WERI-Rb-1 (cell line): ENCODE measurements at regions not wholly inside any gene's neighbourhood (a gene's known extent, or its start where the extent isn't known, plus 50 kb on each side); places are given as distances from the start of the nearest gene placed in this dataset.

ENCODE experiments used
- DNase-seq: peaks from one replicate; pipeline ENCODE4 v3.0.0-alpha.2; 2020
- H3K27ac ChIP-seq: fragments of 250-450 bp; sonication (Bioruptor Pico); 2 replicates; pipeline ENCODE4 v1.5.1; 2020; ENCODE audit warnings: mild to moderate bottlenecking, moderate library complexity
- H3K27me3 ChIP-seq: fragments of 250-450 bp; sonication (Bioruptor Pico); 2 replicates; pipeline ENCODE4 v1.5.1; 2021; ENCODE audit warnings: mild to moderate bottlenecking, low read depth, moderate library complexity; ENCODE audit not compliant: insufficient read depth, severe bottlenecking
- H3K36me3 ChIP-seq: fragments of 250-450 bp; sonication (Bioruptor Pico); 2 replicates; pipeline ENCODE4 v1.5.1; 2020; ENCODE audit warnings: mild to moderate bottlenecking, moderate library complexity
- H3K4me3 ChIP-seq: 2 replicates; pipeline ENCODE4 v1.5.1; 2011; ENCODE audit warnings: low read depth, mild to moderate bottlenecking, control low read depth, low read length
- H3K9me3 ChIP-seq: fragments of 250-450 bp; sonication (Bioruptor Pico); 2 replicates; pipeline ENCODE4 v1.5.1; 2021; ENCODE audit warnings: mild to moderate bottlenecking, moderate library complexity; ENCODE audit not compliant: severe bottlenecking
- TF ChIP-seq, protein P1 (sequence below): IDR thresholded peaks from 2 replicates; pipeline ENCODE4 v1.5.1; 2011; ENCODE audit warnings: low read depth, mild to moderate bottlenecking, control low read depth, inconsistent platforms, low read length

DNA sequence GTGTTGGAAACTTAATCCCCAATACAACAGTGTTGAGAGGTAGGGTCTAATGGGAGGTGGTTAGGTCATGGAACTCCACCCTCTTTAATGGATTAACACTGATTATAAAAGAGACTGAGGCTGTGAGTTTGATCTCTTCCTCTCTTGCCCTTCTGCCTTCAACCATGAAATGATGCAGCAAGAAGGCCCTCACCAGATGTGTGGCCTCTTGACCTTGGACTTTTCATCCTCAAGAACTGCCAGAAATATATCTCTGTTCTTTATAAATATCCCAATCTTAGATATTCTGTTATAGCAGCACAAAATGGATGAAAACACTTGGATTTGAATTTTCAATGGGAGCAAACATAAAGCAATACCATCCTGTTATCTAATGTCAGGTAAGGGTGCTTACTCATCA is 67.6 kb downstream of the NMUR2 start:
- Histone ChIP-seq H3K27me3 (no peaks in the 10 kb centered on the region), H3K9me3 (no peaks in the 10 kb centered on the region), H3K4me3 (no peak overlapping the region), H3K36me3 (no peaks in the 10 kb centered on the region), H3K27ac (no peak overlapping the region)
- DNase-seq = no peak
- TF ChIP-seq, protein P1, sequence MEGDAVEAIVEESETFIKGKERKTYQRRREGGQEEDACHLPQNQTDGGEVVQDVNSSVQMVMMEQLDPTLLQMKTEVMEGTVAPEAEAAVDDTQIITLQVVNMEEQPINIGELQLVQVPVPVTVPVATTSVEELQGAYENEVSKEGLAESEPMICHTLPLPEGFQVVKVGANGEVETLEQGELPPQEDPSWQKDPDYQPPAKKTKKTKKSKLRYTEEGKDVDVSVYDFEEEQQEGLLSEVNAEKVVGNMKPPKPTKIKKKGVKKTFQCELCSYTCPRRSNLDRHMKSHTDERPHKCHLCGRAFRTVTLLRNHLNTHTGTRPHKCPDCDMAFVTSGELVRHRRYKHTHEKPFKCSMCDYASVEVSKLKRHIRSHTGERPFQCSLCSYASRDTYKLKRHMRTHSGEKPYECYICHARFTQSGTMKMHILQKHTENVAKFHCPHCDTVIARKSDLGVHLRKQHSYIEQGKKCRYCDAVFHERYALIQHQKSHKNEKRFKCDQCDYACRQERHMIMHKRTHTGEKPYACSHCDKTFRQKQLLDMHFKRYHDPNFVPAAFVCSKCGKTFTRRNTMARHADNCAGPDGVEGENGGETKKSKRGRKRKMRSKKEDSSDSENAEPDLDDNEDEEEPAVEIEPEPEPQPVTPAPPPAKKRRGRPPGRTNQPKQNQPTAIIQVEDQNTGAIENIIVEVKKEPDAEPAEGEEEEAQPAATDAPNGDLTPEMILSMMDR = no peak

DNA sequence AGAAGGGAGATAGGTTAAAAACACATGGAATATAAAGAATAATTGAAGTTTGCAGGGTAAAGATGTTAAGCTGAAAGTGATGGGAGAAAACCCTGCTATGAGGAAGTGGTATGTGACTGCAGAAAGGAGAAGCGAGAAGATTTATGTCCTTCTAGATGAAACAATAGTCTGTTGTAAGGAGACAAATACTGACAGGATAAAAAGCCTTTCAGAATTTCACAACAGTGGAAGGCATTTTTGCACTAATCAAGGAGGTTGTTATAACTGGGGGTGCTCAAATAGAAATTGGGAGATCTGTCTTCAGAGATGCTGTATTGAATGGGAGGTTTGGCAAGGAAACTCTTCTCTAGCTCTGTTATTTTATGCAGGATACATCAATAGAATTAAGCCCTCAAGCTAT is 69.6 kb downstream of the NMUR2 start:
- no peaks in the 10 kb centered on the region for H3K9me3 ChIP-seq
- no peak overlapping the region for H3K27ac ChIP-seq
- no peaks in the 10 kb centered on the region for H3K27me3 ChIP-seq
- TF ChIP-seq, protein P1 = no peak
- H3K4me3 ChIP-seq = no peak overlapping the region
- no peaks in the 10 kb centered on the region for H3K36me3 ChIP-seq
- DNase-seq = no peak

DNA sequence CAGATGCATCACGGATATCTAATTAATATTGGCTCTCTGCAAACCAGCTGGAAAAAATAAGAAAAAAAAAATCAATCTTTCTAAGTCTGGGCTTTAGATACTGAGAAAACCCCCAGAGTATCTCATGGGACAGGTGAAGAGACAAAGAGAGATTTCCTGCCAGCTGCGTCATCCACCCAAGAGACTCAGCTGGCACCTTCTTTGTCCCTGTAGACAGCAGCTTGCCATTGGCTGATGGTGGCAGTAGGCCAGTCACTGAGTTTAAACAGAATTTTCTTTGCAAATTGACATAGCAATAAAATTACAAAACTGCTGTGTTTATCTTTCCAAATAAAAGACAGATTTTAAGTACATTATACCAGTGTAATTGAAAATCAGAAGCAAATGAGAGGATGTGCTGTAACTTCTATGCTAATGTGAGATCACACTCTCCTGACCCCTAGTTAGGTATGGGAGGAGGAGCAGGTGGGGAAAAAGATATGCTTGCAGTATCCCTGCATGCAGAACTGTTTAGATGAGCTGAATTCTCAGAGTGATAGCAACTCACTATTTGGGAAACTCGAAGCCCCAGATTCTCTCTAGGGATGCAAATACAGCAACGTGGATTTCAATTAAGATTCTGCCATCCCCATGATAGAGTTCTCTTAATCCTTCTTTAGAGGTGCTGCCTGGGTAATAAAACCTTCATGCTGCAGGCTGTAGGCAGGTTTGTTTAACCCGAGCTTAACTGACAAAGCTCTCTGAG is 72.2 kb downstream of the NMUR2 start:
- H3K27me3 ChIP-seq = no peaks in the 10 kb centered on the region
- H3K27ac ChIP-seq = no peak overlapping the region
- no peaks in the 10 kb centered on the region for H3K9me3 ChIP-seq
- no peak overlapping the region for H3K4me3 ChIP-seq
- H3K36me3 ChIP-seq = no peaks in the 10 kb centered on the region
- TF ChIP-seq, protein P1 = no peak
- no peak for DNase-seq

DNA sequence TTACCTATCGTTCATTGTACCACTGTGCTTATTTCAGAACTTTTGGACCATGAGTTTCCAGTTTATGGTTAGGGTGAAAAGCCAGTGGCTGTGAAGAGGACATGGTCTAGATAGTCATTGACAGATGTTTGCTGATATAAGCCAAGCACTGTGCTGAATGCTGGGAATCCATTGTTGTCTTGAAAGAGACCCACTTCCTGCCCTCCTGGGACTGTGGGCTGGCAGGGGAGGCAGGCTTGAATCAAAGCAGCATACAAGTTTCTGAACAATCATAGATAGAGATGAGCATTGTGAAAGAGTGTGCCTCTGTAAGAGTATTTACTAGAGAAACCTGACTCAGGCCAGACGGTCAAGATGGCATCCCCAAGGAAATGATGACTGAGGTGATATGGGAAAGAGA is 73.4 kb downstream of the NMUR2 start:
- Histone ChIP-seq H3K36me3 (no peaks in the 10 kb centered on the region), H3K9me3 (no peaks in the 10 kb centered on the region), H3K27ac (no peak overlapping the region), H3K4me3 (no peak overlapping the region), H3K27me3 (no peaks in the 10 kb centered on the region)
- TF ChIP-seq, protein P1 = no peak
- no peak for DNase-seq

DNA sequence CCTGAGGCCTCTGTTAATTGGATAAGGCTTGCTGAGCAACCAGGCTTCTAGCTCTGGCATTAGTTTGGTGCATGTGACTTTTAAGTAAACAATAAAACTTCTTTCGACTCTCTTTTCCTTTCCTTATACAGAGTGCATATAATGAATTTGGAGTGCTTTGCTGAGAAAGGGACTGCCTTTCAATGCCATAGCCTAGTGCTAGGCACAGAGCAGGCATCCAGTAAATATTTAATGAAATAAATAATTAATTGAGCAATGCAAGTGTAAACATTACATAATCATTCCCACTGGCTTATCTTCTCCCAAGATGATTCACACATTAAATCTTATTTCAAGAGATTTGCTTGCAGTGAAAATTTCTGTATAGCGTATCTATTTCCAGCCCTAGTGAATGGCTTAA is 74.1 kb downstream of the NMUR2 start:
- no peak for DNase-seq
- TF ChIP-seq, protein P1 = no peak

DNA sequence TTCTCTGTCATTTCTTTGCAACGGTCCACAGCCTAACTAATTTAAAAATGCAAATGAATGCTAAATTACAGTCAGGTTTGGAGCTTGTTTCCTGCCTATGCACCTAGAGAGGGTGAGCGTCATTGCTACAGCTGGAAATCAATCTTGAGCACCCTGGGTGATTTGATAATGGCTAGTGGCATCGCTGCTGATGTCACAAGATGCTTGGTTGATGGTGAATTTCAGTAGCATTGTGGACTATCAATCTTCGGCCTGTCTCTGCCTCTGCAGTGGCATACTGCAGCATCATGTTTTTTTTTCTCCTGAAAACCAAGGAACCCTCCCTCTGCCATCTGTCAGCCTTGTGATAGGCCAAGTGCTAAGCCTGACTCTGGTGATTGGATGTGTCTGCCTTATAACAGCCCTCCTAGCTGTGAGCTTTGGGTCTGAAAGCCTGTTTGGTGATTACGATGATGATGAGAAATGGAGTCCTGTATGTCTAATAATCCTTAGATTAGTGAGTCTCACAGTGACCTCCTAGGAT is 75.3 kb downstream of the NMUR2 start:
- Histone ChIP-seq H3K27ac (no peak overlapping the region), H3K27me3 (no peaks in the 10 kb centered on the region), H3K4me3 (no peak overlapping the region), H3K9me3 (no peaks in the 10 kb centered on the region), H3K36me3 (no peaks in the 10 kb centered on the region)
- TF ChIP-seq, protein P1 = no peak
- no peak for DNase-seq

More for the DNA sequence above, 74.1 kb downstream of the NMUR2 start:
- Histone ChIP-seq H3K4me3 (no peak overlapping the region), H3K9me3 (no peaks in the 10 kb centered on the region), H3K27ac (no peak overlapping the region), H3K27me3 (no peaks in the 10 kb centered on the region), H3K36me3 (no peaks in the 10 kb centered on the region)
